ENCODE measurements at regions not wholly inside any gene's neighbourhood (a gene's known extent, or its start where the extent isn't known, plus 50 kb on each side); places are given as distances from the start of the nearest gene placed in this dataset.
"Not testable (repeated sequence)": the region's sequence is repeated elsewhere in the genome, so short reads cannot be mapped to it uniquely, and the experiment has no call there.

DNA sequence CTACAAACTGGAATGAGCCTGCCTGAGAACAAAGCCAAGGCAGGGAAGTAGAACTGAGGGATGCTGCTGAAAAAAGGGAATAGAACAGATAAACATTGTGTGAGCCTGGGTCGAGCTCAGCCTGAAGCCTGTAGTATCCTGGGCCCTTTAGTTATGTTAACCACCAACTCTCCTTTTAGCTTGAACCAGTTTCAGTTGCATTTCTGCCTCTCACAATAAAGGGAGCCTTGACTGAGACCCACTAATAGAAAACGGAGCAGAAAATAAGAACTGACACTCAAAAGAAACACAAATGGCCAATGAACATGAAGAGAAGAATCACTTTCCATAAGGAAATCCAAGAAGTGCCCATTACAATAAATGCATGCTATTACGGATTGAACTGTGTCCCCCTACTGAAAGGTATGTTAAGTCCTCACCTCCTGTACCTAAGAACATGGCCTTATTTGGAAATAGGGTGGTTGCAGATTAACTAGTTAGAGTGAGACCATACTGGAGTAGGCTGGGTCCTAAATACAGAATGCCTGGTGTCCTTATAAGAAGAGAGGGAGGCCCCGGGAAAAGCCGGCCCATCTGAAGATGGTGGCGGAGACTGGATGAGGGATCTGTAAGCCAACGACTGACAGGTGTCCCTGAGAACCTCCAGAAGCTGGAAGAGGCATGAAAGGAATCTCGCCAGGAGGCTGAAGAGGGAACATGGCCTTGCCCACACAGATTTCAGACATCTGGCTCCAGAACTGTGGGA lies 4423.0 kb upstream of the TPTE start:
- not testable (repeated sequence) for TF ChIP-seq POLR2A, CTCF (IDR thresholded peaks at IDR 0.05)

Data from lower leg skin (tissue), 3 donors.